ENCODE measurements at regions not wholly inside any gene's neighbourhood (a gene's known extent, or its start where the extent isn't known, plus 50 kb on each side); places are given as distances from the start of the nearest gene placed in this dataset.

- no peak for TF ChIP-seq CTCF (IDR thresholded peaks at IDR 0.05)
- Mint-ChIP-seq H3K36me3 (ENCODE audit: low read depth) (peaks cover 10% of the 10 kb centered on the region), H3K27ac (peak overlapping the region; percentile 12; the same call in 1 of the 2 replicates), H3K27me3 (ENCODE audit: insufficient read depth) (no peaks in the 10 kb centered on the region; the same call in none of the 2 replicates), H3K4me3 (no peak overlapping the region), H3K9me3 (no peaks in the 10 kb centered on the region), H3K4me1 (ENCODE audit: low read depth) (peaks cover 46% of the 10 kb centered on the region)
- no peak for DNase-seq
Observed at GRCh38 chr2:217714287-217714751, 288.5 kb downstream of the TNS1 start.

GRCh38 chr2:217713395-217714286 is 289.2 kb downstream of the TNS1 start:
- H3K4me1 Mint-ChIP-seq (ENCODE audit: low read depth) = peaks cover 49% of the 10 kb centered on the region
- no peak overlapping the region for H3K4me3 Mint-ChIP-seq
- DNase-seq = peak; percentile 51
- no peaks in the 10 kb centered on the region for H3K9me3 Mint-ChIP-seq
- H3K27me3 Mint-ChIP-seq (ENCODE audit: insufficient read depth) = no peaks in the 10 kb centered on the region; the same call in none of the 2 replicates
- peak; percentile 99 for TF ChIP-seq CTCF (IDR thresholded peaks at IDR 0.05)
- H3K27ac Mint-ChIP-seq = peak overlapping the region; percentile 21; the same call in 1 of the 2 replicates
- H3K36me3 Mint-ChIP-seq (ENCODE audit: low read depth) = peaks cover 10% of the 10 kb centered on the region

DNA sequence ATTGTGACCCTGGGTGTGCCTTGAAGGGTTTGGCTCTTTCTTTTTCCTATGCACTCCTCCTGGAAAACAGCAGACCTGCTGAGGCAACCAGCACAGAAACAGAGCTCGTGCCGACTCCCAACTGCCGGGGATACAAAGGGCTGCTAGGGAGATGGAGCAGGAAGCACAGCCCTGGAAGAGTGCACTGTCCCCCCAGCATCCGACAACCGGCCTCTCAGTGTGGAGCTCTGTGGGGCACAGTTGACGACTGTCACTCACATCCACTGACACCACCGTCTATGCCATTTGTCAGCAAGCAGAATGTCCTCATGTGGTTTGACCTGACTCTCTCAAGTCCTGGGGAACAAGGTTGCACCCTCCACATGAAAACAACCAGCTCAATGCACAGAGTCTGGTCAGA is 290.4 kb downstream of the TNS1 start:
- no peak for TF ChIP-seq CTCF (IDR thresholded peaks at IDR 0.05)
- no peak overlapping the region for H3K4me3 Mint-ChIP-seq
- DNase-seq = no peak
- no peaks in the 10 kb centered on the region for H3K9me3 Mint-ChIP-seq
- H3K27ac Mint-ChIP-seq = no peak overlapping the region
- peaks cover 52% of the 10 kb centered on the region for H3K4me1 Mint-ChIP-seq (ENCODE audit: low read depth)
- peaks cover 10% of the 10 kb centered on the region for H3K36me3 Mint-ChIP-seq (ENCODE audit: low read depth)
- H3K27me3 Mint-ChIP-seq (ENCODE audit: insufficient read depth) = no peaks in the 10 kb centered on the region; the same call in 1 of the 2 replicates

DNA sequence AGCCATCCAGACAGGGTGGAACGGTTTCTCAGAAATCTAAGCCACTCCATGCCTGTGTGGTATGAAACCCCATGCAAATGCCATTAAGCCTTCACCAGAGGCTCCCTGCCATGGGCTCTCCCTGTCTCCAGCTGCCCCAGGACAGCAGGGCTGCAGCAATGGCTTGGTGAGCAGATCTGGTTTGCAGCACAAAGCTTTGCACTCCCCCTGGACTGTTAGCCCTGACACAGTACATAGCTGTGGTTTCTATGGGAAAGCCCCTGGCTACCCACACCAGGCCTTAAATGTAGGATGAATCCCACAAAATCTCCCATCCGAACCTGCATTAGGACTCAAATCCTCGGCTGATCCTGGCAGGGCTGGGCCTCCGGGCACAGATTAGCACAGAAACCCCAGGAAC is 291.6 kb downstream of the TNS1 start:
- H3K4me3 Mint-ChIP-seq = no peak overlapping the region
- peaks cover 61% of the 10 kb centered on the region for H3K4me1 Mint-ChIP-seq (ENCODE audit: low read depth)

GRCh38 chr2:217710211-217710765 is 292.5 kb downstream of the TNS1 start:
- Mint-ChIP-seq H3K4me1 (ENCODE audit: low read depth) (peaks cover 61% of the 10 kb centered on the region), H3K9me3 (no peaks in the 10 kb centered on the region), H3K27ac (peak overlapping the region; percentile 62), H3K36me3 (ENCODE audit: low read depth) (no peaks in the 10 kb centered on the region), H3K27me3 (ENCODE audit: insufficient read depth) (no peaks in the 10 kb centered on the region; the same call in 1 of the 2 replicates), H3K4me3 (peak overlapping the region; percentile 14; the same call in 1 of the 2 replicates)
- no peak for TF ChIP-seq CTCF (IDR thresholded peaks at IDR 0.05)
- peak; percentile 77 for DNase-seq

More for the DNA sequence above, 291.6 kb downstream of the TNS1 start:
- peak; percentile 13 for DNase-seq
- TF ChIP-seq CTCF (IDR thresholded peaks at IDR 0.05) = no peak
- no peaks in the 10 kb centered on the region for H3K9me3 Mint-ChIP-seq
- no peak overlapping the region for H3K27ac Mint-ChIP-seq
- no peaks in the 10 kb centered on the region; the same call in 1 of the 2 replicates for H3K27me3 Mint-ChIP-seq (ENCODE audit: insufficient read depth)
- peaks cover 6% of the 10 kb centered on the region for H3K36me3 Mint-ChIP-seq (ENCODE audit: low read depth)

Measured in HFFc6 (cell line).